ENCODE measurements at regions not wholly inside any gene's neighbourhood (a gene's known extent, or its start where the extent isn't known, plus 50 kb on each side); places are given as distances from the start of the nearest gene placed in this dataset.
"Not testable (repeated sequence)": the region's sequence is repeated elsewhere in the genome, so short reads cannot be mapped to it uniquely, and the experiment has no call there.

DNA sequence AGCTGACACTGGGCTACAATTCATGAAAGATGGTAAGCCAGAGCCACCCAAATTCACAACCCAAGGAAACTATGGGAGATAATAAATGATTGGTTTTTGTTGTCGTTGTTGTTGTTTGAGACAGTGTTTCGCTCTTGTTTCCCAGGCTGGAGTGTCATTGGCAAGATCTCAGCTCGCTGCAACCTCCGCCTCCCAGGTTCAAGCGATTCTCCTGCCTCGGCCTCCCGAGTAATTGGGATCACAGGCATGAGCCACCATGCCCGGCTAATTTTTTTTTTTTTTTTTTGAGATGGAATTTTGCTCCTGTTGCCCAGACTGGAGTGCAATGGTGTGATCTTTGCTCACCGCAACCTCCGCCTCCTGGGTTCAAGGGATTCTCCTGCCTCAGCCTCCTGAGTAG lies 65.9 kb upstream of the METTL9 start:
- DNase-seq (ENCODE audit: low read depth in 2 of 3, low spot score in 1 of 3), result not testable (repeated sequence)

DNA sequence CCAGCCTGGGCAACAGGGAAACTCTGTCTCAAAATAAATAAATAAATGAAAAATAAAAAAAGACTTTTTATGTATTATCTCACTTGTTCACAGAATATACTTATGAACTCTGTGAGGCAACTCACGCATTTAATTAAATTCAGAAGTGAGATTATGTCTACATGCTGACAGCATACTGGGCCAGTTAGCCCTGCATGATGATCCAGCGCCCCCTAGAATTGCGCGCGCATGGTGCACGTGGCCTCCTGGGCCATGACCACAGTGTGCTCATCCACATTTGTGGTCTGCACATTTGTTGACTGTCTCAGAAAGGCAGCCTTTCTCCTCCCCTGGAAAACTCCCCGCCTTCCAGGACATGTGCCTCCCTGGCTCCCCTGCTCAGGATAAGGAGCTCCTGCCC lies 64.8 kb upstream of the METTL9 start:
- DNase-seq (ENCODE audit: low read depth in 2 of 3, low spot score in 1 of 3), result not testable (repeated sequence)

DNA sequence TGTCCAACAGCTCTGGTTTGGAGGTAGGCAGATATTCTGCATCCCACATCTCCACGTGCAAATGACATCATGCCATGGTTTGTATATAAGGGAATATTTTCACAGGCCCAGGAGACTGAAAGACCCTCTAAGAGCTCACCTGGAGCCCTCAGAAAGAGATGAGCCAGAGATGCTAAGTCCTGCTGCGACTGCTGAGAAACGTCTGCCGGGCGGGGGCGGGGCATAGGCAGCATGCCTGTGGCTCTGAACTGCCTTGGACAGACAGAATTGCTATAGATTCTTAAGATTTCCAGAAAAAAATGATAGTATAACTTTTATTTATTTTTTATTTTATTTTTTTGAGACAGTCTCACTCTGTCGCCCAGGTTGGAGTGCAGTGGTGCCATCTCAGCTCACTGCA lies 64.2 kb upstream of the METTL9 start:
- not testable (repeated sequence) for DNase-seq (ENCODE audit: low read depth in 2 of 3, low spot score in 1 of 3)

DNA sequence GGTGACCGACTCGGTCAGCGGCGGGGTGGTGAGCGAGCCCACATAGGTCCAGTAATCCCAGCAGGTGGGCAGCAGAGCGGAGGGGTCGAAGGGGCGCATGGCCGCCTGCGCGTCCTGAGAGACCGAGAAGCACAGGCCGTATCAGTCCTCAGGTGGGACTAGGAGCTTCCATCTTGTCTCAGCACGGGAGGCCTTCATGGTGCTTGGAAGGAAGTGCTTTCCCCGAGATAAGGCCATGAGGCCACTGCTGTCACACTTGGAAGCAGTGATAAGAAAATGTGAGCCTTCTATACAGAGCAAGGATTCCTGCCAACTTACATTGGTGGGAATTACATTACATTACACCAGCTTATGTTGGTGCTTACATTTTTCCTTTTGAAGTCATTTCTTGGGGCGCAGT lies 62.6 kb upstream of the METTL9 start:
- not testable (repeated sequence) for DNase-seq (ENCODE audit: low read depth in 2 of 3, low spot score in 1 of 3)

DNA sequence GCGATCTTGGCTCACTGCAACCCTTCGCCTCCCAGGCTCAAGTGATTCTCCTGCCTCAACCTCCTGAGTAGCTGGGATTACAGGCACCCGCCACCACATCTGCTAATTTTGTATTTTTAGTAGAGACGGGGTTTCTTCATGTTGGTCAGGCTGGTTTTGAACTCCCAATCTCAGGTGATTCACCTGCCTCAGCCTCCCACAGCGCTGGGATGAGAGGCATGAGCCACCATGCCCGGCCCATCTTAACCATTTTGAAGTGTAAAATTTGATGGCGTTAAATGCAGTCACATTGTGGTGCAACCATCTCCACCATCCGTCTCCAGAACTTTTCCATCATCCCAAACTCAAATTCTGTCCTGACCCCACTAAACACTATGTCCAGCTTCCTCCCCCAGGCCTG lies 61.8 kb upstream of the METTL9 start:
- DNase-seq (ENCODE audit: low read depth in 2 of 3, low spot score in 1 of 3), result not testable (repeated sequence)

DNA sequence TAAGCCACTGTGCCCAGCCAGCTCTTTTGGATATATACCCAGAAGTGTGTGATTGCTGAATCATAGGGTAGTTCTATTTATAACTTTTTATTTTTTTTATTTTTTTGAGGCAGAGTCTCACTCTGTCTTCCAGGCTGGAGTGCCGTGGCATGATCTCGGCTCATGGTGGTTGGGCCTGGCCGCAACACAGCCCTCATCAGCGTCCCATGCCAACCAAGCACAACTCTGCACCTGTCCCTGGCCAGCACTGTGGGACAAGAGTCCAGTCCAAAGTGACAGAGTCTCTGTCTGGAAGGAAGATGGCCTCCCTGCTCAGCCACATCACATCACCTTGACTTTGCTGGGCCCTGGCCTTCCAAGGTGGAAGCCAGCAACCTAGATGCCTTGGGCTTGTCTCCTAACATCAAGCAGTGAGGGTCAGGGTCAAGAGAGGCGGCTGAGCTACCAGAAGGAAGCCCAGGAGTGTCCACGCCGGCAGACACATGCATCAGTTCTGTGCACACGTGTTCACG lies 60.2 kb upstream of the METTL9 start:
- DNase-seq (ENCODE audit: low read depth in 2 of 3, low spot score in 1 of 3), result not testable (repeated sequence)

DNA sequence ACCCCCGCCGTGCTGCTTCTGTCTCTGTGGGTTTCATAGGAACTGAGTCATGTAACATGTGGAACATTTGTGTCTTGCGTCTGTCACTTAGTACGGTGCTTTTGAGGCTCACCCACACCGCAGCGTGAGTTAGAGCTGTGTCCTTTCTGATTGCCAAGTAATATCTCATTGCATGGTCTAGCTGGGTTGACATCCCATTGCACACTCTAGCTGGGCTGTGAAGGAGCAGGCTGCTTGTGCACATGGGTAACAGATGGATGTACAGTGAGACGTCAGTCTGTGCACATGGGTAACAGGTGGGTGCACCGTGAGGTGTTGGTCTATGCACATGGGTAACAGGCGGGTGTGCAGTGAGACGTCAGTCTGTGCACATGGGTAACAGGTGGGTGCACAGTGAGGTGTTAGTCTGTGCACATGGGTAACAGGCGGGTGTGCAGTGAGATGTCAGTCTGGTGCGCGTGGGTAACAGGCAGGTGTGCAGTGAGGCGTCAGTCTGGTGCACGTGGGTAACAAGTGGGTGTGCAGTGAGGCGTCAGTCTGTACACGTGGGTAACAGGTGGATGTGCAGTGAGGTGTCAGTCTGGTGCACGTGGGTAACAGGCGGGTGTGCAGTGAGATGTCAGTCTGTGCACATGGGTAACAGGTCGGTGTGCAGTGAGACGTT lies 58.5 kb upstream of the METTL9 start:
- peak; percentile 47 to 74 (median 72) for DNase-seq (ENCODE audit: low read depth in 2 of 3, low spot score in 1 of 3)

DNA sequence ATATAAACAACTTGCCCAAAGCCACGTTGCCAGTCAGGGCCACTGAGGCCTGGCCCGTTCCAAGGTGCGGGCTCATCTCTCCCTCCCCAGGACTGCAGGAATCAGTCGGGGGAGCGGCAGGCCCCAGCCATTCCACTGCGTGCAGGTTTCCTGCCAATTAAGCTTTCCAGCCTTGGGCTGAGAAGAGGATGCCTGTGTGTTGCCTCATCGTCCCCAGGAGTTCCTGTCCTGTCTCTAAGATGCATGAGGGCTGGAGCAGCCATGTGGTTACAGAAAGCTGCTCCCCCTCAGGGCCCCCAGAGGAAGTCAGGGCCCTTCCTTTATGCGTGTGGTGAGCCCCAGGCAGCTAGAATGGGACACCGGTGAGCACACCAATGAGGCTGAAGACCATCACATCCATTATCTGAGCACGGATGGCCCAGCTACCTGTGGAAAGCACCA lies 57.7 kb upstream of the METTL9 start:
- not testable (repeated sequence) for DNase-seq (ENCODE audit: low read depth in 2 of 3, low spot score in 1 of 3)

DNA sequence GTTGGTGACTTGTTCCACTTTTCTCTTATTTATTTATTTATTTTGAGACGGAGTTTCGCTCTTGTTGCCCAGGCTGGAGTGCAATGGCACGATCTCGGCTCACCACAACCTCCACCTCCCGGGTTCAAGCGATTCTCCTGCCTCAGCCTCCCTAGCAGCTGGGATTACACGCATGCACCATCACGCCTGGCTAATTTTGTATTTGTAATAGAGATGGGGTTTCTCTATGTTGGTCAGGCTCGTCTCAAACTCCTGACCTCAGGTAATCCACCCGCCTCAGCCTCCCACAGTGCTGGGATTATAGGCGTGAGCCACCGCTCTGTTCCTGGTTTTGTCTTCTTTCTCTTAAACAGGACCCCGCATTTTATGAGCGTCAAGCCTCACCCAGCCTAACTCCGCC lies 57.3 kb upstream of the METTL9 start:
- not testable (repeated sequence) for DNase-seq (ENCODE audit: low read depth in 2 of 3, low spot score in 1 of 3)

DNA sequence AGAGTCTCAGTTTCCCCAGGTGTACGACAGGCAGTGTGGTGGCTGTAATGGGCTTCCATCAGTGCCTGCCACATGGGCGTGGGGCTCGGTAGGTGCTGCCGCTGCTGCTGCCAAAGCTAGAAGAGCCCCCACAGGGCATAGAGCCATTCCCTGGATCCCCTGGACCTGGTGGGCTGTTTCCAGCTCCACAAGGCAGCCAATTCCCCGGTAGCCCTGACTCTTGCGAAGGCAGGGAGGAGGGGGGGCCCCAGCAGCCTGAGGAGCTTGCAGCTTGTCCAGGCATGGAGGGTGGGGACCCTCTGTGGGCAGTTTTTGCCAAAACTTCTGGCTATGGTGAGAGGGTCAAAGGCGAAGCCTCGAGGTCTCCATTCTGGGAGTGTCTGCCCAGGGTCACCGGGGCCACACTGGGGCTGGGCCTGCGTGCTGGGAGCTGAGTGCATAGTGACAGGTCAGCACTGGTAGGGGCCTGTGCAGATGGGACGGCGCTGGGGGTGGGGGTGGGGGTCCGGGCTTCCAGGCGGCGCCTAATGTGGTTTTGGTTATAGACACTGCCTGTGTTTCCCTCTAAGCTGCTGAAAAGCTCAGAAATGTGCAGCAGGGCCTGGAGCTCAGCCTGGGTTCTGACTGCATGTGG lies 56.8 kb upstream of the METTL9 start:
- DNase-seq (ENCODE audit: low read depth in 2 of 3, low spot score in 1 of 3), result not testable (repeated sequence)

DNA sequence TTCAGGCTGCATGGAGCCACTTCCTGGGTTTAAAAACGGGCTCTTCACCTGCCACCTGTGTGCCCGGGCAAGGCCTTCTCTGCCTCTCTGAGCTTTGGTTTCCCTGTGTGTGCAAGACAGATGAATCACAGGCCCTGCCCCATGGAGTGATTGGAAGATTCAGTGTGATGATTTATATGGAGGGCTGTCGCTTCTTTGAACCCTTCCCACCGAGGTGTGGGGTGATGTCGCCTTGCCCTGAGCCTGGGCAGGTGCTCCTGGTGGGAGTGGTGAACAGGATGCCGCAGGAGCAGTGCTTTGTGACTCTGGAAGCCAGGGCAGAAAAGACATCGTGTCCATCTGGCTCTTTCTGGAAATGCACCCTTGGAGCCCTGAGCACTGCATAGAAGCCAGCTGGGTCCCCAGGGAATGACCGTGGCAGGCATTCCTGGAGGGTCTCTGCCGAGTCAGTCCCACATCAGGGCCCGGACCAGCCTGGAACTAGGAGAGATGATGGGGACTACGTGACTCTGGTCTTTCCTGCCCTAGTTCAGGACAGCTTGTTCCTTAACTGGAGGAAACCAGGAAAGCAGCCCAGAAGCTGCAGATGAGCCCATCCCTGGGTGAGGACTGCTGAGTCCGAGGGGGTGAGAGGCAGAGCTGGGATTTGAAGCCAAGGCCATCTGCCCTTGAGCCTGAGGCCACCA lies 56.1 kb upstream of the METTL9 start:
- not testable (repeated sequence) for DNase-seq (ENCODE audit: low read depth in 2 of 3, low spot score in 1 of 3)

DNA sequence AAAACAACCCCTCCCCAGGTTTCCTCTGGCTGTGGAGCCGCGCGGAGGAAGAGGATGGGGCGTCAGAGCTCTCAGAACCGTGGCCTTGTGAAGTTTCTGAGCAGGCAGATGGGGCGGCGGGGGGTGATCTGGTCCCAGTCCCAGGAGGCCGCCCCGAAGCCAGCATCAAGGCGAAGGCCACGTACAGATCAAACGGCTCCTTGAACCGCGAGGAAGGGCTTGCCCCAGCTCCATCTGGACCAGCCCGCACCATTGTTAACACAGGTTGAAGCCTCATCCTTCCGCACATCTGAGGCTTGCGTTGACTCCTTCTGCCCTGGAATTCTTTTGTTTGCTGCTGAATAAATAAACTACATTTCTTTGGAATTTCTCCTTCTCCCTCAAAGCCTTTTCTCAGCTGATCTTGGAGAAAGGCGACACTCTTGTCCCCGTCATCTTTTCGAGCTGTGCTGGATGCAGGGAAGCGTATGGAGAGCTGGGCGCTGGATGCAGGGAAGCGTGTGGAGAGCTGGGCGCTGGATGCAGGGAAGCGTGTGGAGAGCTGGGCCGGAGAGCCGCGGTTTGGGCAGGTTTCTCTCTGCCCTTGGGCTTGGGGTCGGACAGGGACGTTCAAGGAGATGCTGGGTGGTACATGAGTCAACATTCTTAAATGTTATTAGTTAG lies 53.6 kb upstream of the METTL9 start:
- not testable (repeated sequence) for DNase-seq (ENCODE audit: low read depth in 2 of 3, low spot score in 1 of 3)

DNA sequence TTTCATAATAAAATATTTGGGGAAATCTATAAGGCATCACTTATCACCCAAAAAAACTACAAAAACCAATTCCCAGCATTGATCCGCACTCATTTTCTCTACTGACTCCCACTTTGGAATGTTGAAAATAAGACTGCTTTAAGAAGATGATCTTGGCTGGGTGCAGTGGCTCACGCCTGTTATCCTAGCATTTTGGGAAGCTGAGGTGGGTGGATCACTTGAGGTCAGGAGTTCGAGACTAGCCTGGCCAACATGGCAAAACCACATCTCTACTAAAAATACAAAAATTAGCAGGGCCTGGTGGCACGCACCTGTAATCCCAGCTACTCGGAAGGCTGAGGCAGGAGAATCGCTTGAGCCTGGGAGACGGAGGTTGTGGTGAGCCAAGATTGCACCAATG lies 50.0 kb upstream of the METTL9 start:
- not testable (repeated sequence) for DNase-seq (ENCODE audit: low read depth in 2 of 3, low spot score in 1 of 3)

Measured in stimulated activated CD4-positive, alpha-beta T cell treated with anti-CD3 and anti-CD28 coated beads, Interleukin-12 subunit alpha, Interleukin-12 subunit beta, amount 100 ng/mL, for 48 hours (primary cell).